BJ (cell line): ENCODE measurements at regions not wholly inside any gene's neighbourhood (a gene's known extent, or its start where the extent isn't known, plus 50 kb on each side); places are given as distances from the start of the nearest gene placed in this dataset.

Source experiments
- CTCF ChIA-PET: fragments of 350-600 bp; formaldehyde crosslinking; extraction: SDS; loops from one replicate; lab custom pipeline; 2021; ENCODE audit warnings: antibody characterized with exemption, inconsistent platforms; lab: Yijun Ruan, JAX
- POLR2A ChIA-PET: fragments of 300-600 bp; sonication (Branson Sonifier 250); formaldehyde crosslinking; extraction: SDS; loops from one replicate; lab custom pipeline; 2021; ENCODE audit warnings: antibody characterized with exemption; lab: Charles Lee
- DNase-seq: peaks from one replicate; pipeline ENCODE4 v3.0.0-alpha.2; 2011; ENCODE audit warnings: low read depth
- H3K27me3 ChIP-seq: 2 replicates; pipeline ENCODE4 v1.6.0; 2011; ENCODE audit warnings: low read length; ENCODE audit not compliant: control insufficient read depth, insufficient read depth
- H3K36me3 ChIP-seq: 2 replicates; pipeline ENCODE4 v1.5.1; 2011; ENCODE audit warnings: low read length; ENCODE audit not compliant: control insufficient read depth, insufficient read depth
- H3K4me3 ChIP-seq: 2 replicates; pipeline ENCODE4 v1.5.1; 2011; ENCODE audit warnings: low read depth, mild to moderate bottlenecking, control low read depth, low read length
- TF ChIP-seq, protein P1 (sequence below): IDR thresholded peaks from 2 replicates; pipeline ENCODE4 v1.5.1; 2011; ENCODE audit warnings: low read depth, mild to moderate bottlenecking, control low read depth, inconsistent platforms, low read length, moderate library complexity; ENCODE audit not compliant: insufficient read depth

DNA sequence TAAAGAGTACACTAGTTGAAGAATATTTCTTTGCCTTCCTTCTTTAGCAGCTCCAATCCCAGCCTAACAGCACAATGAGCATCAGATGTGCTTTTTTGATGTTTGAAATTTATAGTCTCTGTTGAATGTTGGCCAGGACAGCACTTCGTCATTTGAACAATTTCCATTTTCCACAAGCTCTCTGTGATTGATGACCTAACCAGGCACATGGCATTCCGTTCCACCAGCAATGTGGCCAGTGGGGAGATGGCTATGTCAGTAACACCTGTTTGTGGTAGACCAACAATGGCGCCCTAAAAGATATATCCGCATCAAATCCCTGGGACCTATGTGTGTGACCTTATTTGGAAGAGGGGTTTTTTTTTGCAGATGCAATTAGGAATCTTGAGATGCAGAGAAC lies 66.8 kb downstream of the PALM2AKAP2 start:
- ChIA-PET CTCF (interaction anchor here (0.7 to 1.4 kb wide), 2 partner anchors 15 to 26 kb away, joined by 3 read pairs; no protein-coding TSS in a partner anchor), POLR2A (no interaction called here)
- H3K27me3 ChIP-seq = no peaks in the 10 kb centered on the region
- no peak for DNase-seq
- H3K36me3 ChIP-seq = no peaks in the 10 kb centered on the region
- no peak overlapping the region for H3K4me3 ChIP-seq
- TF ChIP-seq, protein P1, sequence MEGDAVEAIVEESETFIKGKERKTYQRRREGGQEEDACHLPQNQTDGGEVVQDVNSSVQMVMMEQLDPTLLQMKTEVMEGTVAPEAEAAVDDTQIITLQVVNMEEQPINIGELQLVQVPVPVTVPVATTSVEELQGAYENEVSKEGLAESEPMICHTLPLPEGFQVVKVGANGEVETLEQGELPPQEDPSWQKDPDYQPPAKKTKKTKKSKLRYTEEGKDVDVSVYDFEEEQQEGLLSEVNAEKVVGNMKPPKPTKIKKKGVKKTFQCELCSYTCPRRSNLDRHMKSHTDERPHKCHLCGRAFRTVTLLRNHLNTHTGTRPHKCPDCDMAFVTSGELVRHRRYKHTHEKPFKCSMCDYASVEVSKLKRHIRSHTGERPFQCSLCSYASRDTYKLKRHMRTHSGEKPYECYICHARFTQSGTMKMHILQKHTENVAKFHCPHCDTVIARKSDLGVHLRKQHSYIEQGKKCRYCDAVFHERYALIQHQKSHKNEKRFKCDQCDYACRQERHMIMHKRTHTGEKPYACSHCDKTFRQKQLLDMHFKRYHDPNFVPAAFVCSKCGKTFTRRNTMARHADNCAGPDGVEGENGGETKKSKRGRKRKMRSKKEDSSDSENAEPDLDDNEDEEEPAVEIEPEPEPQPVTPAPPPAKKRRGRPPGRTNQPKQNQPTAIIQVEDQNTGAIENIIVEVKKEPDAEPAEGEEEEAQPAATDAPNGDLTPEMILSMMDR = no peak

DNA sequence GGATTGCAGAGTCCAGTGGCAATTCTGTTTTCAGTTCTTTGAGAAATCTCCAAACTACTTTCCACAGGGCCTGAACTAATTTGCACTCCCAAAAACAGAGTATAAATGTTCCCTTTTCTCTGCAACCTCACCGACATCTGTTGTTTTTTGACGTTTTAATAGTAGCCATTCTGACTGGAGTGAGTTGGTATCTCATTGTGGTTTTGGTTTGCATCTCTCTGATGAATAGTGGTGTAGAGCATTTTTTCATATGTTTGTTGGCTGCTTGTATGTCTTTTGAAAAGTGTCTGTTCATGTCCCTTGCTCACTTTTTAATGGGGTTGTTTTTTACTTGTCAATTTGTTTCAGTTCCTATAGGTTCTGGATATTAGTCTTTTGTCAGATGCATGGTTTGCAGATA lies 72.6 kb downstream of the PALM2AKAP2 start:
- no peaks in the 10 kb centered on the region for H3K27me3 ChIP-seq
- TF ChIP-seq, protein P1 = no peak
- H3K4me3 ChIP-seq = no peak overlapping the region
- no peaks in the 10 kb centered on the region for H3K36me3 ChIP-seq
- DNase-seq = no peak
- POLR2A ChIA-PET = no interaction called here
- CTCF ChIA-PET = interaction anchor here (1.3 kb wide), 1 partner anchor 11 kb away, joined by 3 read pairs; no protein-coding TSS in a partner anchor

DNA sequence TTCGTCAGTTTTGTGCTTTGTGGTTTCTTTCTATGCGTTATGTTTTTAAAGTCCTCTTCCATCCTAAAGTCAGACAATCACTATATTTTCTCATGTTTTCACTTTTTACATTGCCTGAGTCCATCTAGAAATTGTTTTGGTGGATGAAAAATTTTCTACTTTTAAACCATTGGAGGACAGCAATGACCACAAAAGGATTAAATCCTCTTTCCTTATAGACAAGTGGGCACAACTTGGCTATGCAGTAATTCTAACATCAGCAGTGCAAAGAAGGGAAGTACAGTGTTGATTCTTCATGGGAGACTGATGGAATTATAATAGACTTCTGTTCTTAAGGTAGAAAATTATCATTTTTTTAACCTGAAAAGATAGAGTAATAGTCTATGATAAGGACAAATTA lies 75.5 kb downstream of the PALM2AKAP2 start:
- Histone ChIP-seq H3K27me3 (no peaks in the 10 kb centered on the region), H3K36me3 (no peaks in the 10 kb centered on the region), H3K4me3 (no peak overlapping the region)
- TF ChIP-seq, protein P1 = no peak
- ChIA-PET CTCF (no interaction called here), POLR2A (no interaction called here)
- no peak for DNase-seq

DNA sequence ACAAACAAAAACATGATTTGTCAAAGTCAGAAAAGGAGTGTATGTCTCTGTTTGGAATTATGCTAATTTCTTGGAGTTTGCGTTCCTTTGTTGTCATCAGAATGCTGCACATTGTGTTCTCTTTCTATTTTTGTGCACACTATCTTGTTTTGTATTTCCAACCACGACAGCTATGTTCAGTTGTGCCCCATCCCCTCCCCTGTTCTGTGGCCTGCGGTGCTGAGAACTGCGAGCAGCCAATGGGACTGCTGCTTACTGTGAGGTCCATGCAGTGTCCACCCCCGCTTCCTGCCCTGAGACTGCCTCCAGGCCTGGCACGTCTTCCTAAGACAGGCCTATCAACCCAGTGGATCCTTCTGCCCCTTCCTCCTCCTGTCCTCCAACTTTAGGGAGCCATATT lies 76.8 kb downstream of the PALM2AKAP2 start:
- CTCF ChIA-PET = interaction anchor here (0.7 to 0.9 kb wide), 3 partner anchors 25 to 39 kb away, joined by 3 to 4 read pairs (median 4); no protein-coding TSS in a partner anchor
- no peak for DNase-seq
- Histone ChIP-seq H3K36me3 (no peaks in the 10 kb centered on the region), H3K4me3 (no peak overlapping the region), H3K27me3 (no peaks in the 10 kb centered on the region)
- TF ChIP-seq, protein P1 = no peak
- POLR2A ChIA-PET = interaction anchor here (1.0 kb wide), 1 partner anchor 11 kb away, joined by 6 read pairs; no protein-coding TSS in a partner anchor

DNA sequence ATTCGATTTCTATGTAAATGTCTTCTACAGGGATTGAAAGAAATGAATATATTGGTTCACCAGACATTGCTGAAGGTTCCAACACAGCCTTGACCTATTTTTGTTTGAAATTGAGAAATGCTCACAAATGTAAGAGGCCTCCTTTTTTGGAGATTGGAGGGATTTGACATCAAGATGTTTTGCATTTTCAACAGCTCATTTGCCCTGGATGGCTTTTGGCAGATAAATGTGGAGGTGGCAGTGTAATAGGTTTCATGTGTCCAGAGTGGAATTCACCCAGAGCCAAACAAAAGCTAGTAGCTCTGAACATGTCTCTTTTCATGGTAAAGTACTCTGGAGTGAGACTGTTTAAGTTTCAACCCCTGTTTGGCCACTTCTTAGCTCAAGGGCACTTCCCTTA lies 77.3 kb downstream of the PALM2AKAP2 start:
- DNase-seq = no peak
- ChIA-PET CTCF (interaction anchor here (0.7 to 0.9 kb wide), 3 partner anchors 25 to 39 kb away, joined by 3 to 4 read pairs (median 4); no protein-coding TSS in a partner anchor), POLR2A (interaction anchor here (1.0 kb wide), 1 partner anchor 10 kb away, joined by 6 read pairs; no protein-coding TSS in a partner anchor)
- no peaks in the 10 kb centered on the region for H3K27me3 ChIP-seq
- TF ChIP-seq, protein P1 = no peak
- no peaks in the 10 kb centered on the region for H3K36me3 ChIP-seq
- no peak overlapping the region for H3K4me3 ChIP-seq
